ENCODE measurements at regions not wholly inside any gene's neighbourhood (a gene's known extent, or its start where the extent isn't known, plus 50 kb on each side); places are given as distances from the start of the nearest gene placed in this dataset.

DNA sequence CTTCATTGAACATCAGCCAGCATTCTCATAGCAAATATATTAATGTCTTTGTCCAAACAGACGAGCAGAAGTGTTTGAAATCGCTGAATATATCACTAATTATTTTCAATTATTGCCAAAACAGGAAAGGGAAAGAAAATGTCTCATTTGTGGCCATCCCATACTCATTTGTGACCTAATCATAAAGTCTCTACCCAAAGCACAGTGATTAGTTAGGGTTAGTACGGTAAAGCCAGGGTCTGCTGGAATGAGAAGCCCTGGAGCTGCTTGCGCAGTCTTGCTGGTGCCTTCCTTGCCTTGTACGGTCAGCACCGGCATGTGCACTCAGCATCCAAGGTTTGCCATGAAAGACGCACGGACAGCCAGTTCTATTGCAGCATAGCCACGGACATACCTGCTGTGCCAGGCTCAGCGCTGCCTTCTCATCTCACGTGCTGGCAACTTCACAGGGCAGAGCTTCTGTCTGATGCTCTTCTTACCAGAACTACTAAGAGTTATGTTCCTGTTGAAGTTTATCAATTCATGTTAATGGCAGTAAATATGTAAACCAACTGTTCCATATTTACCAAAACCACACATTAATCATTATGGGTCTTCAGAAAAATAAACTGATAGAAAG, 74.7 kb upstream of the POU2AF2 start:
- Mint-ChIP-seq H3K9me3 (no peaks in the 10 kb centered on the region), H3K27ac (no peak overlapping the region), H3K27me3 (ENCODE audit: low read depth) (no peaks in the 10 kb centered on the region), H3K4me1 (ENCODE audit: low read depth) (no peaks in the 10 kb centered on the region), H3K36me3 (ENCODE audit: low read depth) (no peaks in the 10 kb centered on the region), H3K4me3 (no peak overlapping the region)
- no peak for DNase-seq
- intact Hi-C loops (cut with micrococcal nuclease), result no loop called here
- CTCF ChIA-PET, result no interaction called here

DNA sequence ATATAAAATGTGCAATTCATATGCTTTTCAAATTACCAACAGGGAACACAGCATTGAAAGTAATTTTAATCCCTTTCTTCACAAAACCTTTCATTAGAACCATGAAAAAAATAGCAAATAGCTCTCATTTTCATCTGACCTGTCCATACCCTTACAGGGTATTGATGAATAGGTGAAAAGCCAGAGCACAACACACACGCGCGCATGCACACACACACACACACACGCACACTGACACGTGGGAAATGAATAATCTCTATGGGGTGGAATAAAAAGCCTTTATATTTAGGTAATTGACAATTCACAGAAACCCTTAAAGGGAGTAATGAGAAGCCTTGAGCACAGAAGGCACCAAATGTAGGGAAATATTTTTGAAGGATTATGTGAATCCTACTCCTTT, 76.2 kb upstream of the POU2AF2 start:
- H3K27me3 Mint-ChIP-seq (ENCODE audit: low read depth), result peaks cover 3% of the 10 kb centered on the region
- CTCF ChIA-PET, result no interaction called here
- intact Hi-C loops (cut with micrococcal nuclease), result no loop called here

DNA sequence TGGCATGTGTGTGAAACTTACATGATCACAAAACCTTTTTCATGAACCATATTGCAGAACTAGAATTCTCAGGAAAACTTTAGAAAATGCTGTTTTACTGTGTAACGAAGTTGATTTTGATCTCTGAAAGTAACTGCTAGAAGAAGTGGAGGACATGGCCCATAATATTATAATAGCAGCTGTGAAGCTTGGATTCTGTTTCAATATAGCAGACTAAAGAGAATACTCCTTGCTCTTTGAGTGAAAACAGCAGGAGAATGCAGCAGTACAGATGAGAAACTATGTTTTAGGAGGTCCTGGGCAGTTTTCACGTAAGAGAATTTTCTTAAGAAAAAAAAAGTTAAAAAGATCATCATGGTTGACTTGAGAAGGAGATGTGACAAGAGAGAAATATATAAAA, 76.7 kb upstream of the POU2AF2 start:
- CTCF ChIA-PET, result no interaction called here
- Mint-ChIP-seq H3K27me3 (ENCODE audit: low read depth) (peaks cover 3% of the 10 kb centered on the region), H3K4me3 (no peak overlapping the region), H3K4me1 (ENCODE audit: low read depth) (no peaks in the 10 kb centered on the region), H3K9me3 (no peaks in the 10 kb centered on the region), H3K36me3 (ENCODE audit: low read depth) (no peaks in the 10 kb centered on the region), H3K27ac (no peak overlapping the region)
- intact Hi-C loops (cut with micrococcal nuclease), result no loop called here
- no peak for DNase-seq

More for the DNA sequence above, 76.2 kb upstream of the POU2AF2 start:
- Mint-ChIP-seq H3K36me3 (ENCODE audit: low read depth) (no peaks in the 10 kb centered on the region), H3K27ac (no peak overlapping the region), H3K4me3 (no peak overlapping the region), H3K4me1 (ENCODE audit: low read depth) (no peaks in the 10 kb centered on the region), H3K9me3 (no peaks in the 10 kb centered on the region)
- DNase-seq, result no peak

DNA sequence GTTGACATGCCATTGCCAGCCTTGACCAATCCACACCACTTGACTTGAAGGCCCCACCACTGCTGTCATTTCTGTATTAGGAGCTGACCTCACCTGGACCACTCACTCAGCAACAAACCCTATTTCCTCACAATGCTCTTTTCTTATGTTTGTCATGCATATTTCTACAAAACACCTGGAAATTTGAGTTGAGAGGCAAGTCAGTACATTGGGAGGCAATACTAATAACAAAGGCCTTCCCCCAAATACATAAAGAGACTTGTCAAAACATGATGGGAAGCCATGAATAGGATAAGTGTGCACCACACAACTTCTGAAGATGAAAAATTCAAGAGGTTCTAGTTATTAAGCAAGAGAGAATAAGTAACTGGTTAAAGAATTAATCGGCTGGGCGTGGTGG, 77.9 kb upstream of the POU2AF2 start:
- no peaks in the 10 kb centered on the region for H3K9me3 Mint-ChIP-seq
- H3K4me1 Mint-ChIP-seq (ENCODE audit: low read depth), result no peaks in the 10 kb centered on the region
- H3K27me3 Mint-ChIP-seq (ENCODE audit: low read depth), result peaks cover 3% of the 10 kb centered on the region
- no peak overlapping the region for H3K27ac Mint-ChIP-seq
- intact Hi-C loops (cut with micrococcal nuclease), result no loop called here
- no peak overlapping the region for H3K4me3 Mint-ChIP-seq
- CTCF ChIA-PET, result interaction anchor here (0.7 kb wide), 1 partner anchor 9 kb away, joined by 4 read pairs; no protein-coding TSS in a partner anchor
- DNase-seq, result no peak
- no peaks in the 10 kb centered on the region for H3K36me3 Mint-ChIP-seq (ENCODE audit: low read depth)

DNA sequence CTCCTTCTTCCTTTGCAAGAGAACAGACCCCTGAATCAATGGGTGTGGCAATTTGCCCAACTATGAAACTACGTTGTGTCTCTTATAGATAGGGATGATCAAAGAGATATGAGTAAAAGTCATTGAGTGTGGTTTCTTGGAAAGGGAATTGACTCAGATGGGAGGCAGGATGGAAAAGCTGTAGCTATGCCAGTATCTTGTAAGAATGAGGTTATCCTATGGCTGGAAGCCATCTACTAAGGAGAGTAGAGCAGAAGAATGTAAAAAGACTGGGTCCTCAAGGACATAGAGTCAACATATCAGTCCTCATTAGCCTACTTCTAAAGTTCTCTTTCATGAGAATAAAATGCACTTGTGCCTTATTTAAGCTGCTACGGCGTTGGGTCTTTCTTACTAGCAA, 78.9 kb upstream of the POU2AF2 start:
- Mint-ChIP-seq H3K9me3 (no peaks in the 10 kb centered on the region), H3K4me3 (no peak overlapping the region), H3K36me3 (ENCODE audit: low read depth) (no peaks in the 10 kb centered on the region), H3K27ac (no peak overlapping the region), H3K4me1 (ENCODE audit: low read depth) (no peaks in the 10 kb centered on the region), H3K27me3 (ENCODE audit: low read depth) (peaks cover 5% of the 10 kb centered on the region)
- no peak for DNase-seq
- CTCF ChIA-PET, result no interaction called here
- intact Hi-C loops (cut with micrococcal nuclease), result no loop called here

DNA sequence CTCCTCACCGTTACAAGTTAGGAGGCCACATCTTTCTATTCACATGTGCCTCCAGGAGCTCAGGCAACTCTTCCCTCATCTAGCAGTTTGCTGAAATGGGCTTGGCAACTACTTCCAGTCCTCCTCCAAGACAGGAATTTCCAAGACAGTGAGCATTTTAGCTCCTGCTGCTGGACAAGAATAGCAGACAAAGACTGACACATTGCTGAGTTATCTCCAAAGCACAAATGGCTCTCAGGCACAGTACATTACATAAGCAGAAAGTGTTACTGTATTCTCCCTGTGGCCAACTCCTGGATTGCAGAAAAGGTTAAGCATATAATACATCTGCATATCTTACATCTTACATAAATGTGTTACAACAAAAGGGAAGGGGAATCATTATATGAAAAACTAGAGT, 83.2 kb upstream of the POU2AF2 start:
- intact Hi-C loops (cut with micrococcal nuclease), result no loop called here

DNA sequence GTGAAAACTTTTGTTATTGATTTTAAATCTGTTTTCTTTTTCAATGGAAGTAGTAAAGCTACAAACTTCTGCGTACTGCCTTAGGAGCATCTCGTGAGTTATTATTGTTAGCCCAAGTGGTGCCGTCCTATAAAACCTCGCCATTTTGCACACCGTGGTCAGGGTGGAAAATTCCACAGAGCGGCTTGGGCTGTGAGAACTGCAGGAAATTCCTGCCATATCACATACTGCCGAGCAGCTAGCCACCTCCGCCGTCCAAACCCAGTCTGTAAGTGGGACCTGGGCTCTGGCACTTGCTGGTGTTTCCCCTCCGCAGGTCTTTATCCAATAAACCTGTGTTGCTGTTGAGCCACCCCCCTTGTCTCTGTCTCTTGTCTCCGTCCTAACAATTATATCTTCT, 88.0 kb upstream of the POU2AF2 start:
- Mint-ChIP-seq H3K36me3 (ENCODE audit: low read depth) (no peaks in the 10 kb centered on the region), H3K4me1 (ENCODE audit: low read depth) (no peaks in the 10 kb centered on the region), H3K9me3 (no peaks in the 10 kb centered on the region), H3K27ac (no peak overlapping the region), H3K27me3 (ENCODE audit: low read depth) (peaks cover 5% of the 10 kb centered on the region), H3K4me3 (no peak overlapping the region)
- DNase-seq, result no peak
- CTCF ChIA-PET, result no interaction called here
- intact Hi-C loops (cut with micrococcal nuclease), result no loop called here

More for the DNA sequence above, 83.2 kb upstream of the POU2AF2 start:
- no peak overlapping the region for H3K27ac Mint-ChIP-seq
- no peaks in the 10 kb centered on the region for H3K9me3 Mint-ChIP-seq
- no peaks in the 10 kb centered on the region for H3K4me1 Mint-ChIP-seq (ENCODE audit: low read depth)
- H3K27me3 Mint-ChIP-seq (ENCODE audit: low read depth), result peaks cover 8% of the 10 kb centered on the region
- no peak for DNase-seq
- H3K36me3 Mint-ChIP-seq (ENCODE audit: low read depth), result no peaks in the 10 kb centered on the region
- CTCF ChIA-PET, result no interaction called here
- no peak overlapping the region for H3K4me3 Mint-ChIP-seq

DNA sequence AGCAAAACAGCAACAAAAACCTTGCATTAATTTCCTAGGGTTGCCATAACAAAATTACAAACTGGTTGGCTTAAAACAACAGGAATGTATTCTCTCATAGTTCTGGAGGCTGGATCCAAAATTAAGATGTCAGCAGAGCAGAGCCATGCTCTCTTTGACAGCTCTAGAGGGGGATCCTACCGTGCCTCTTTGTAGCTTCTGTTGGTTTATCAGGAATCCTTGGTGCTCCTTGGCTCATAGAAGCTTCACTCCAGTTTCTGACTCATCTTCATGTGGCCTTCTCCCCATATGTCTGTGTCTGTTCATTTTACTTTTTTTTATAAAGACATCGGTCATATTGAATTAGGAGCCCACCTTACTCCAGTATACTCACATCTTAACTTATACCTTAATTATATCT, 90.5 kb upstream of the POU2AF2 start:
- Mint-ChIP-seq H3K4me1 (ENCODE audit: low read depth) (no peaks in the 10 kb centered on the region), H3K4me3 (no peak overlapping the region), H3K36me3 (ENCODE audit: low read depth) (no peaks in the 10 kb centered on the region), H3K9me3 (no peaks in the 10 kb centered on the region), H3K27ac (no peak overlapping the region), H3K27me3 (ENCODE audit: low read depth) (peaks cover 2% of the 10 kb centered on the region)
- CTCF ChIA-PET, result interaction anchor here (0.7 kb wide), 1 partner anchor 10 kb away, joined by 4 read pairs; no protein-coding TSS in a partner anchor
- intact Hi-C loops (cut with micrococcal nuclease), result no loop called here
- DNase-seq, result no peak

DNA sequence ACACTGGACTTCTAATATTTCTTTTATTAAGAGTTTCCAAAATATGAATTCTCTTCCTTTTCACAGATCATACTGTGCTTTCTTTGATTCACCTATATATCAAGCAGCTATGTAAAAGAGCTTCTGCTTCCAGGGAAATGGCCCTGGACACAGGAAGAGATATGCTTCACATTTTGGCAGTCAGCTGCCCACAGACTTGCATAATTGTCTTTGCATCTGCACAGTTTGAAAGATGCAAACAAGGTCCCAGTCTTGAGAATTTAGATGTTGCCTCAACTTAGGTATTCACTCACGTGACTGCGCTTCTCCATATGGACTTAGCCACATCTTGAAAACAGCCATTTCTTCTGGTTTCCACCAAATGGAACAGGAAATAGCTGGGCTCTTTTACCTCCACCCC, 92.3 kb upstream of the POU2AF2 start:
- no peak overlapping the region for H3K27ac Mint-ChIP-seq
- peaks cover 2% of the 10 kb centered on the region for H3K27me3 Mint-ChIP-seq (ENCODE audit: low read depth)
- intact Hi-C loops (cut with micrococcal nuclease), result no loop called here
- CTCF ChIA-PET, result interaction anchor here (1.0 kb wide), 1 partner anchor 69 kb away, joined by 3 read pairs; no protein-coding TSS in a partner anchor
- no peaks in the 10 kb centered on the region for H3K4me1 Mint-ChIP-seq (ENCODE audit: low read depth)
- no peak for DNase-seq
- no peaks in the 10 kb centered on the region for H3K36me3 Mint-ChIP-seq (ENCODE audit: low read depth)
- H3K9me3 Mint-ChIP-seq, result no peaks in the 10 kb centered on the region
- no peak overlapping the region for H3K4me3 Mint-ChIP-seq

DNA sequence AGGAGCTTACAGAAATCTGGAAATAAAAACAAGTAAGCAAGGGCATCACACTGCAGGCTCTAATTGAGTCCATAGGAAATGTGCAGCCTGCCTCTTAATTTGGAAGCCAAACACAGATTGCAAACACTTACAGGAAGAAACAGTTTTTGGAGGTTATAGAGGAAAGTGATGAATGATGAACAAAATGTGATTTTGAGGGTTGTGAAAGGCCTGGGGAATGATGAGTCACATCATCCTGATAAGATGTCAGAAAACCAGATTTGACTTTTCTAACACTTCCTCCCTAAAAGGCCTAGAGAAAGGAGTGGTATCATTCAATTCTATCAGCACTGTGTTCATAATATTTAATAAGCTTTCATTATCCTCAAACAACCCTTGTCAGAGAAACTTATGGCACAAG, 96.6 kb upstream of the POU2AF2 start:
- Mint-ChIP-seq H3K27me3 (ENCODE audit: low read depth) (peaks cover 2% of the 10 kb centered on the region), H3K36me3 (ENCODE audit: low read depth) (no peaks in the 10 kb centered on the region), H3K4me1 (ENCODE audit: low read depth) (no peaks in the 10 kb centered on the region), H3K27ac (no peak overlapping the region), H3K9me3 (no peaks in the 10 kb centered on the region), H3K4me3 (no peak overlapping the region)
- intact Hi-C loops (cut with micrococcal nuclease), result no loop called here
- DNase-seq, result no peak
- CTCF ChIA-PET, result no interaction called here

DNA sequence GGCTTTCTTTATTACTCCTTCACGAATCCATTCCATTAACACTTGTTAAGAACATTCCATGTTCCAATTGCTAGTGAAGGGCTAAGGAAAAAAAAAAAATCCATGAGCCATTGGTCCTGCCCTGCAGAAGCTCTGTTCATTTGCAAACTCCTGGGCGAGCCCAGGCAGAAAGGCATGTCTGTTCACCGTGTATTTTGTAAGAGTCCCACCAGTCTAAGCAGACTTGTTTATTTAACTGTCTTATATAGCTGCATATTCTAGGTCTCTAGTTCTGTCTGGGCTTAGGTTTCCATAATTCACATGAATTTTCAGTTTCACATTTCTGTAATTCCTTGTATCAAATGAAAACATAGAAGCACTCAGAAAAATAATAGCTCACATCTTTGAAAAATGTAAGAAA, 97.4 kb upstream of the POU2AF2 start:
- Mint-ChIP-seq H3K27ac (no peak overlapping the region), H3K27me3 (ENCODE audit: low read depth) (peaks cover 2% of the 10 kb centered on the region), H3K4me3 (no peak overlapping the region), H3K4me1 (ENCODE audit: low read depth) (no peaks in the 10 kb centered on the region), H3K9me3 (no peaks in the 10 kb centered on the region), H3K36me3 (ENCODE audit: low read depth) (no peaks in the 10 kb centered on the region)
- DNase-seq, result no peak
- intact Hi-C loops (cut with micrococcal nuclease), result no loop called here
- CTCF ChIA-PET, result interaction anchor here (0.7 kb wide), 1 partner anchor 35 kb away, joined by 3 read pairs; no protein-coding TSS in a partner anchor

DNA sequence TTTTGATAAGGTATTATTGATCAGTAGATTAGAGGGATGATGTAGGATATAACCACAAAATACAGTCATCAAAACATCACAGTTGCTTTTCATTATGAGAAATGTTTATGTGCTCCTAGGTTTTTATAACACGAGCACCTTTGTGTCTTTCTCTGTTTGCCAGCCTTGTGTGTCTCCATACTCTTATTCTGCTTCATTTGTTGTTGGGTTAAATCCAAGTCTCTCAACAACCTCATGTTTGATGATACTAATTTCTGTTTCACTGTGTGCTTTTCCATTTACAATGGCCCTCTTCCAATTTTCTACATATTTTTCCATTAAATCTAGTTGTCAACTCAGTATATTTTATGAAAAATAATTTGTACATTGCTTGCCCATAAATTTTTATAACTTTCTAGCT, 107.7 kb upstream of the POU2AF2 start:
- peaks cover 10% of the 10 kb centered on the region for H3K27me3 Mint-ChIP-seq (ENCODE audit: low read depth)
- CTCF ChIA-PET, result no interaction called here
- intact Hi-C loops (cut with micrococcal nuclease), result no loop called here
- no peaks in the 10 kb centered on the region for H3K9me3 Mint-ChIP-seq
- H3K4me3 Mint-ChIP-seq, result no peak overlapping the region
- H3K36me3 Mint-ChIP-seq (ENCODE audit: low read depth), result no peaks in the 10 kb centered on the region
- no peak for DNase-seq
- H3K27ac Mint-ChIP-seq, result no peak overlapping the region
- no peaks in the 10 kb centered on the region for H3K4me1 Mint-ChIP-seq (ENCODE audit: low read depth)

DNA sequence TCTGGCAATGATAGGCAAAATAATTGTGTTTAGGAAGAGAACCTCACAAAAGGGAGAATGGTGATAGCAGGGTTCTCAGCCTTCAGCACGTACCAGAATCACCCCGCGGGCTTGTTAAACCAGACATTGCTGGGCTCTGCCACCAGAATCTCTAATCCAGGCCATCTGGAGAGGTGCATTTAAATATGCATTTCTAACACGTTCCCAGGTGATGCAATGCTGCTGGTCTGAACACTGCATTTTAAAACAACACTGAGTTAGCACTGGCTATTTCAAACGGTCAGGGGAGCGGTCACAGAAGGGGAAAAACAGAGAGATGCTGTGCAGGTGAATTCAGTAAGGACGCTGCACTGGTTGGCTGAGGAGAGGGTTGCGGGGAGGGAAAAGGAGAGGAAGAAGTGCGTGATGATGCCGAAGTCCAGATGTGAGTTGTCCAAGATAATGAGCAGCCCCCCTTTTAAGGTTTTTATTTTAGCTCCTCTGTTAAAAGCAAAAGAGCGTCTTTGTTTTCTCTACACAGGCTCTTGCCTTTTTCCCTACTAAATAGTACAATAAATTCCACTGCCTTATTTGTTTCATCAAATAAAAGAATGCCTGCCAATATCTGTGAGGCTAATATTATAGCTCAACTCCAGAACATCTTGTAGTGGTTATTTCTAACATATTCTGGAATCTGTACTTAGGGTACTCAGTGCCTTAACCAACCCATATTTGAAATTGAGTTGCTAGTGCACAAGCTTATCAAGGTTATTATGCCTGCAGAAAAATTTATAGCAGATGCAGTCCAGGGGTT, 109.6 kb upstream of the POU2AF2 start:
- CTCF ChIA-PET, result no interaction called here
- Mint-ChIP-seq H3K9me3 (no peaks in the 10 kb centered on the region), H3K36me3 (ENCODE audit: low read depth) (no peaks in the 10 kb centered on the region), H3K4me3 (no peak overlapping the region), H3K4me1 (ENCODE audit: low read depth) (no peaks in the 10 kb centered on the region), H3K27ac (no peak overlapping the region), H3K27me3 (ENCODE audit: low read depth) (peaks cover 10% of the 10 kb centered on the region)
- intact Hi-C loops (cut with micrococcal nuclease), result no loop called here
- no peak for DNase-seq

Data from activated naive CD4-positive, alpha-beta T cell treated with anti-CD3 and anti-CD28 coated beads for 36 hours (primary cell).